MCF 10A (cell line): ENCODE measurements at regions not wholly inside any gene's neighbourhood (a gene's known extent, or its start where the extent isn't known, plus 50 kb on each side); places are given as distances from the start of the nearest gene placed in this dataset.

Experiments used
- BruUV-seq: library from RNA; stranded (reverse); fragments of 400-500 nt; replicated peaks from 2 replicates; lab custom pipeline; 2021; lab: Mats Ljungman, UMichigan
- CTCF ChIA-PET: fragments of 300-600 bp; sonication (Branson Sonifier 250); formaldehyde crosslinking; extraction: SDS; loops from one replicate; lab custom pipeline; 2021; ENCODE audit warnings: antibody characterized with exemption, inconsistent platforms; lab: Yijun Ruan, JAX
- POLR2A ChIA-PET: fragments of 300-600, 350-650 bp; sonication (Branson Sonifier 250); formaldehyde crosslinking; extraction: SDS; loops from one replicate; lab custom pipeline; 2020; ENCODE audit warnings: antibody characterized with exemption, inconsistent platforms; lab: Yijun Ruan, JAX
- DNase-seq: peaks from one replicate; pipeline ENCODE4 v3.0.0-alpha.2; 2018; ENCODE audit not compliant: unreplicated experiment
- H3K27ac Mint-ChIP-seq: one replicate; pipeline ENCODE4 v1.8.0; 2022; ENCODE audit warnings: mild to moderate bottlenecking, low read depth, mixed read lengths; ENCODE audit not compliant: unreplicated experiment
- H3K27me3 Mint-ChIP-seq: one replicate; pipeline ENCODE4 v1.8.0; 2022; ENCODE audit warnings: mixed read lengths; ENCODE audit not compliant: insufficient read depth, unreplicated experiment
- H3K36me3 Mint-ChIP-seq: one replicate; pipeline ENCODE4 v1.8.0; 2022; ENCODE audit warnings: mild to moderate bottlenecking, moderate library complexity, mixed read lengths; ENCODE audit not compliant: insufficient read depth, unreplicated experiment
- H3K4me1 Mint-ChIP-seq: one replicate; pipeline ENCODE4 v1.8.0; 2022; ENCODE audit warnings: mixed read lengths; ENCODE audit not compliant: insufficient read depth, unreplicated experiment
- H3K4me3 Mint-ChIP-seq: one replicate; pipeline ENCODE4 v1.8.0; 2022; ENCODE audit warnings: mild to moderate bottlenecking, moderate library complexity, mixed read lengths; ENCODE audit not compliant: unreplicated experiment
- H3K9me3 Mint-ChIP-seq: one replicate; pipeline ENCODE4 v1.8.0; 2022; ENCODE audit warnings: mixed read lengths; ENCODE audit not compliant: unreplicated experiment
- intact Hi-C: fragments of 100-400 bp; cut with micrococcal nuclease; formaldehyde crosslinking; loops from 2 replicates; pipeline ENCODE4 v1.14.1; 2022
- TF ChIP-seq, protein P1 (sequence below): fragments of 200-600 bp; IDR thresholded peaks from one replicate; pipeline ENCODE4 v1.8.0; 2022; ENCODE audit warnings: antibody characterized with exemption, mild to moderate bottlenecking; ENCODE audit not compliant: unreplicated experiment

DNA sequence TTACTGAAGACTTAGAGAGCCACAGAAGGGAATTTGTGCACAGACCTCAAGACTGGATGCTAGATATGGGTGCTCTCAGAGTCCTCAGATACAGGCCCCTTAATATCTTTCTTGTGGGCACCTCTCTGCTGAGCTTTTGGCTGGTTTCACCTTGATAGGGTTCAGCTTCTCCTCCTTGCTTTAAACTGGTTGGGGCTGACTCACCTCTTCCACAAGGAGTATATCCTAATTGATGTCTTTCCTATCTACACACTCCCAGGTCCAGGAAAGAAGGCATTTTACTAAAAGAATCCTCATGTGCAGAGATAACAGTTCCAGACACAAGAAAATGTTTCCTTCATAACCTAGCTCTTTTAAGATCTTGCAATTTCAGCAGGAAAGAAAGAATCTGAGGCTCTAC lies 284.4 kb downstream of the NDFIP2 start:
- TF ChIP-seq, protein P1, sequence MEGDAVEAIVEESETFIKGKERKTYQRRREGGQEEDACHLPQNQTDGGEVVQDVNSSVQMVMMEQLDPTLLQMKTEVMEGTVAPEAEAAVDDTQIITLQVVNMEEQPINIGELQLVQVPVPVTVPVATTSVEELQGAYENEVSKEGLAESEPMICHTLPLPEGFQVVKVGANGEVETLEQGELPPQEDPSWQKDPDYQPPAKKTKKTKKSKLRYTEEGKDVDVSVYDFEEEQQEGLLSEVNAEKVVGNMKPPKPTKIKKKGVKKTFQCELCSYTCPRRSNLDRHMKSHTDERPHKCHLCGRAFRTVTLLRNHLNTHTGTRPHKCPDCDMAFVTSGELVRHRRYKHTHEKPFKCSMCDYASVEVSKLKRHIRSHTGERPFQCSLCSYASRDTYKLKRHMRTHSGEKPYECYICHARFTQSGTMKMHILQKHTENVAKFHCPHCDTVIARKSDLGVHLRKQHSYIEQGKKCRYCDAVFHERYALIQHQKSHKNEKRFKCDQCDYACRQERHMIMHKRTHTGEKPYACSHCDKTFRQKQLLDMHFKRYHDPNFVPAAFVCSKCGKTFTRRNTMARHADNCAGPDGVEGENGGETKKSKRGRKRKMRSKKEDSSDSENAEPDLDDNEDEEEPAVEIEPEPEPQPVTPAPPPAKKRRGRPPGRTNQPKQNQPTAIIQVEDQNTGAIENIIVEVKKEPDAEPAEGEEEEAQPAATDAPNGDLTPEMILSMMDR: no peak
- intact Hi-C loops: no loop called here
- H3K36me3 Mint-ChIP-seq: no peaks in the 10 kb centered on the region
- peaks cover 7% of the 10 kb centered on the region for H3K4me1 Mint-ChIP-seq
- ChIA-PET CTCF (interaction anchor here (0.6 to 1.8 kb wide), 3 partner anchors 86 to 1185 kb away, joined by 3 to 5 read pairs (median 3); no protein-coding TSS in a partner anchor), POLR2A (interaction anchor here (0.6 kb wide), 1 partner anchor 574 kb away, joined by 3 read pairs; no protein-coding TSS in a partner anchor)
- no peak overlapping the region for H3K4me3 Mint-ChIP-seq
- H3K27me3 Mint-ChIP-seq: no peaks in the 10 kb centered on the region
- no peak for DNase-seq
- H3K9me3 Mint-ChIP-seq: no peaks in the 10 kb centered on the region
- no TSS peak for BruUV-seq
- no peak overlapping the region for H3K27ac Mint-ChIP-seq

DNA sequence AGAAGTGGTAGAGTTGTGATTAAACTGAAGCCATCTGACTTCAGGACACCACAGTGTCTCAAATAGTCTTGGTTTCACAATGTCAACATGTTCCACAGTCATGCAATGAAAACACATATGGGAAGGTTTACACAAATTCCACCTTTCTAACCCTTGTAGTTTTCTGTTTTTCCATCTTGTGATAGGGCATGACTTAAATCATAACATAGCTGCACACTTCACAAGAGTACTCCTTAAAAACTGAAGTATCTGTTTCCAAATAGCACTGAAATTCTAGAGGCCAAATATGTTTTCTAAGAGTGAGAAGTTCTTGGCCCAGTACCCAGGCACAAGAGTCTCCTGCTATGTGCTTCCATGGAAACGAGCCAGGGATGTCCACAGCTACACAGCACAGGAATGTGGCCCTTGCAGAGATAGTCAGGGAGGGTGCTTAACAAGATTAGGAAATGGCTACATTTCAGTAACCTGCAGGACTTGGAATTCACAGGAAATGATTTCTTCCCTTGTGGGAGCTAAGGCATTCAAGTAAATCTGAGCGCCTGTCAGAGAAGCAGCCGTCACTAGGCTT lies 269.1 kb downstream of the NDFIP2 start:
- Mint-ChIP-seq H3K36me3 (peaks cover 7% of the 10 kb centered on the region), H3K27me3 (no peaks in the 10 kb centered on the region), H3K9me3 (peaks cover 4% of the 10 kb centered on the region), H3K4me1 (peaks cover 14% of the 10 kb centered on the region), H3K27ac (peak overlapping the region; percentile 94), H3K4me3 (peak overlapping the region; percentile 9)
- BruUV-seq: no TSS peak
- intact Hi-C loops: no loop called here
- ChIA-PET POLR2A (interaction anchor here (0.6 to 1.5 kb wide), 6 partner anchors 23 to 119 kb away, joined by 3 to 4 read pairs (median 3); no protein-coding TSS in a partner anchor), CTCF (interaction anchor here (0.6 to 1.6 kb wide), 4 partner anchors 15 to 593 kb away, joined by 3 to 4 read pairs (median 3); no protein-coding TSS in a partner anchor)
- peak; percentile 91 for DNase-seq
- TF ChIP-seq, protein P1: no peak

DNA sequence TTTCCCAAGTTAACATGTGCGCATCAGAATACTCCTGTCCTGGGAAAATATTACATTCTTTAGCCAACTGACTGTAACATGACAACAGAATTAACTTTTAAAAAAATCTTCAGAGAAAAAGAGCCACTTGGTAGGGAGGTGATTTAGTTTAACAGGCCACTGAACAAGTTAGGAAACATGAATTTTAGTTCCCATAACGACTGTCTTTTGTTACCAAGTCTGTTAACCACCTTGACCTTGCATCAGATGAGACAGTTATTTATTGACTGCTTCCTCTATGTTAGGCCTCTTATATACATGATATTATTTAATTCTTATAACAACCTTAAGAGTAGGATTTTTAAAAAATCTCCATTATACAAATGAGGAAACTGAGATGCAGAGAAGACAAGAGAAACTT lies 268.6 kb downstream of the NDFIP2 start:
- no TSS peak for BruUV-seq
- Mint-ChIP-seq H3K9me3 (peaks cover 4% of the 10 kb centered on the region), H3K4me3 (peak overlapping the region; percentile 9), H3K36me3 (peaks cover 7% of the 10 kb centered on the region), H3K27ac (peak overlapping the region; percentile 94), H3K4me1 (peaks cover 14% of the 10 kb centered on the region), H3K27me3 (no peaks in the 10 kb centered on the region)
- TF ChIP-seq, protein P1: no peak
- DNase-seq: no peak
- POLR2A ChIA-PET: interaction anchor here (0.6 to 1.5 kb wide), 5 partner anchors 24 to 655 kb away, joined by 3 to 4 read pairs (median 3); no protein-coding TSS in a partner anchor
- intact Hi-C loops: no loop called here
- CTCF ChIA-PET: interaction anchor here (0.6 to 1.6 kb wide), 5 partner anchors 70 to 696 kb away, joined by 3 to 4 read pairs (median 3); no protein-coding TSS in a partner anchor

DNA sequence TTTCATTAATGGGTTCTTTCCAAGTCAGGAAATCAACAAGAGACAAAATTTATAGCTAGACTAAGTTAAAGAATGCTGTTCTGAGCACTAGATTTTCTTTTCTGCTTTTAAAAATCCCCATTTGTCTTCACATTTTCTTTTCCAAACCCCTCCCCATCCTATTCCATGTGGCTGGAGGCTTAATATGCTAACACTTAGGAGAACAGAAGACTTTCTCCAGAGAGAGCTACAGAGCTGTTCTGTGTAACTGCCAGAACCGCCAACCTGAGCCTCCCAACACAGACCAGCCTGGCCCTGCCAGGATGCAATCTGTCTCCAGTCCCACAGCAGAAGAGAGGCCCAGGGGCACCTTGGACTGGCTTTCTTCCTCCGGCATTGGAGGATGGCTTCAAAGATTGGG lies 264.1 kb downstream of the NDFIP2 start:
- ChIA-PET CTCF (interaction anchor here (0.6 kb wide), 1 partner anchor 14 kb away, joined by 3 read pairs; no protein-coding TSS in a partner anchor), POLR2A (no interaction called here)
- H3K9me3 Mint-ChIP-seq: peaks cover 4% of the 10 kb centered on the region
- intact Hi-C loops: no loop called here
- H3K36me3 Mint-ChIP-seq: no peaks in the 10 kb centered on the region
- H3K4me1 Mint-ChIP-seq: peaks cover 15% of the 10 kb centered on the region
- no peak for DNase-seq
- no peaks in the 10 kb centered on the region for H3K27me3 Mint-ChIP-seq
- no peak overlapping the region for H3K27ac Mint-ChIP-seq
- TF ChIP-seq, protein P1: no peak
- no TSS peak for BruUV-seq
- no peak overlapping the region for H3K4me3 Mint-ChIP-seq
